Esophagus muscularis mucosa (tissue), 3 donors: ENCODE measurements at regions not wholly inside any gene's neighbourhood (a gene's known extent, or its start where the extent isn't known, plus 50 kb on each side); places are given as distances from the start of the nearest gene placed in this dataset.

Source experiments
- POLR2A ChIP-seq: fragments of 450-650 bp; IDR thresholded peaks from one replicate; pipeline ENCODE4 v1.6.1; 2017; ENCODE audit warnings: antibody characterized with exemption, moderate library complexity, mild to moderate bottlenecking, low read depth
- POLR2AphosphoS5 ChIP-seq, 2 donors: sonication (generic); formaldehyde crosslinking; IDR thresholded peaks; one replicate each; pipeline ENCODE4 v1.6.1; 2017; ENCODE audit warnings: antibody characterized with exemption in 2 of 2
- TF ChIP-seq, protein P1 (sequence below), 3 experiments: fragments of 200-600 bp in 2 of 3; fragments of 450-650 bp in 1 of 3; sonication (generic) in 2 of 3; IDR thresholded peaks; one replicate each; pipeline ENCODE4 v1.5.1; 2017 to 2019; ENCODE audit warnings: antibody characterized with exemption in 3 of 3, mild to moderate bottlenecking in 2 of 3, moderate library complexity in 1 of 3

DNA sequence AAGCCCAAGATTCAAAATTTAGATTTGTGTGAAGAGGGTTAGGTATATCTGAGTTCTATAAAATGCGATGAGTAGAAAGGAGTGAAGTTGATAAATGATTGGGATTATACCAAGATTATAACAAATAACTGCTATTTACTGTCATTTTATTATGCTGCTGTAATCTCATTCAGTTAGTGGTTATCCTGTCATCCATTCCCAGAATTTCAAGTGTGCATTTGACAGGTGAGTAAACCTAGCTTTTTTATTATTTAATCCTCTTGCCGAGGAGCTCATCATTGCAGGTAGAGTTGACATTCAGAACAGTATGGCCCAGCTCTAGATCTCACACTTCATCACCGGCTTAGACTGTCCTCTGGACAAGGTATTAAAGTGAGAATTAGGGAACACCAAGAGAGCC, 1146.2 kb downstream of the CDH11 start:
- TF ChIP-seq, protein P1, sequence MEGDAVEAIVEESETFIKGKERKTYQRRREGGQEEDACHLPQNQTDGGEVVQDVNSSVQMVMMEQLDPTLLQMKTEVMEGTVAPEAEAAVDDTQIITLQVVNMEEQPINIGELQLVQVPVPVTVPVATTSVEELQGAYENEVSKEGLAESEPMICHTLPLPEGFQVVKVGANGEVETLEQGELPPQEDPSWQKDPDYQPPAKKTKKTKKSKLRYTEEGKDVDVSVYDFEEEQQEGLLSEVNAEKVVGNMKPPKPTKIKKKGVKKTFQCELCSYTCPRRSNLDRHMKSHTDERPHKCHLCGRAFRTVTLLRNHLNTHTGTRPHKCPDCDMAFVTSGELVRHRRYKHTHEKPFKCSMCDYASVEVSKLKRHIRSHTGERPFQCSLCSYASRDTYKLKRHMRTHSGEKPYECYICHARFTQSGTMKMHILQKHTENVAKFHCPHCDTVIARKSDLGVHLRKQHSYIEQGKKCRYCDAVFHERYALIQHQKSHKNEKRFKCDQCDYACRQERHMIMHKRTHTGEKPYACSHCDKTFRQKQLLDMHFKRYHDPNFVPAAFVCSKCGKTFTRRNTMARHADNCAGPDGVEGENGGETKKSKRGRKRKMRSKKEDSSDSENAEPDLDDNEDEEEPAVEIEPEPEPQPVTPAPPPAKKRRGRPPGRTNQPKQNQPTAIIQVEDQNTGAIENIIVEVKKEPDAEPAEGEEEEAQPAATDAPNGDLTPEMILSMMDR (IDR thresholded peaks at IDR 0.05) = no peak
- no peak for TF ChIP-seq POLR2A
- no peak for TF ChIP-seq POLR2AphosphoS5 (IDR thresholded peaks at IDR 0.05)
